ENCODE measurements at regions not wholly inside any gene's neighbourhood (a gene's known extent, or its start where the extent isn't known, plus 50 kb on each side); places are given as distances from the start of the nearest gene placed in this dataset.

DNA sequence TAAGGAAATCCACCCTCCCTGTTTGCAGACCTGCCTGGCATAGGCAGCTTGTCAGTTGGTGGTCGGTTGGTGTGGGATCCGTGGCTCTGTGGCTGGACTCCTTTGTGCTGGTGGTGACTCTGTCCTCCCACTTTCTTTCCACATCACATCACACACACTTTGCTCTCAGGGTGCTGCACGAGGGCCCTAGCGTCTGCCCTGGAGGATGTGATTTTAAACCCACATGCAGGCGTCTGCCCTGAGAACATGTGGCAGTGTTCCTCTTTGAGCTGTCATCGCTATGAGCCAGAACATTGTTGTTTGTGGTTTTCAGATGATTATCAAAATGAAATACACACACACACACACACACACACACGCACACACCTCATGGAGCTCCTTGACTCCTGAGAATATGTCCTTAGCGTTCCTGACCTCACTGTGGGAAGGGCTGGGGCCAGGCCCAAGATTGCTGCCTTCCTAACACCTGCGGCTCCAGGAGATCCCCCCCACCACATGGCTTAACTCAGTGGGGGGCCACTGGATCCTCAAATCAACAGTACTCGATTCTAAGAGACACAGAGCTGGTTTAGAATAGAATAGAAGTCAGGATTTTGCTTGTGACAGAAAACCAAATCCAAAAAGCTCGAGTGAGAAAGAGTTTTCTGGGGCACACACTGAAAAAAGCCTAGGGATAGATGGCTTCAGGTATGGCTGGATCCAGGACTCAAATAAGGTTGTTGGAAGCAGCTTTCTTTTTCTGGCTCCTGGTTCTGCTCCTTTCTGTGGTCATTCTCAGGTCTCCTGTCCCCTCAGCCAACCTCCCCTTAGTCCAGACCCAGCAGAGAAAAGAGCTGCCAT, 54.8 kb downstream of the RTP5 start:
- DNase-seq (ENCODE audit: low read depth): no peak

DNA sequence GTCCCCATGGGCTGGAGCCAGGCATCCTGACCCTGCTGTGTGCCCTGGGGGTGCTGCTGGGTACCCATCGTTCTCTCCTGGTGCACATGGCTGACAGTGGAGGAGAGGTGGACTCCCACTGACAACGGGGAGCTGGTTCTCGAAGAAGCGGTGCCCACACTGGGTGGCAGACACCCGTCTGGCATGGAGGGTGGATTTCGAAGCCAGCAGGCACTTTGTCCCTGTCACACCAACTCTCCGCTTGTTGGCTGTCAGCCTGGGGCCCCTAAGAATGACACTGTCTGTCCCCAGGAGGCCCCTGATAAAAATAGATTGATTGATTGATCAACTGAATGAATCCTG, 55.4 kb downstream of the RTP5 start:
- no peak for DNase-seq (ENCODE audit: low read depth)

DNA sequence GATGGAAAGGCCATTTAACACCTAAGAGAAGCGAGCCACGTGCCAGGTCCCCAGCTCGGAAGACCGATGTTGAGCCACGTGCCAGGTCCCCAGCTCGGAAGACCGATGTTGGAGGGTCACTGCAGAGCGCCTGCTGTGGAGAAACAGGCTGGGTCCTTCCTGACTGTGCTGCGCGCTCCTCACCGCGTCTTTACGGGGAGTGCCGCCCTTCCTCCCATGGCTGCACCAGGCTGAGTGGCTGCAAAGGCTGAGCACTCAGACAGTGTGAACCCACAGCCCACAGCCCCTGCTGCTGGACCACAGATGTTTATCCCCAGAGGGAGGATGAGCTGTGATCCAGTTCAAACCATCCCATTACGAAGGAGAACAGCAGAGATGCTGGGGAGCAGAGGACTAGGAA, 55.7 kb downstream of the RTP5 start:
- no peak for DNase-seq (ENCODE audit: low read depth)

DNA sequence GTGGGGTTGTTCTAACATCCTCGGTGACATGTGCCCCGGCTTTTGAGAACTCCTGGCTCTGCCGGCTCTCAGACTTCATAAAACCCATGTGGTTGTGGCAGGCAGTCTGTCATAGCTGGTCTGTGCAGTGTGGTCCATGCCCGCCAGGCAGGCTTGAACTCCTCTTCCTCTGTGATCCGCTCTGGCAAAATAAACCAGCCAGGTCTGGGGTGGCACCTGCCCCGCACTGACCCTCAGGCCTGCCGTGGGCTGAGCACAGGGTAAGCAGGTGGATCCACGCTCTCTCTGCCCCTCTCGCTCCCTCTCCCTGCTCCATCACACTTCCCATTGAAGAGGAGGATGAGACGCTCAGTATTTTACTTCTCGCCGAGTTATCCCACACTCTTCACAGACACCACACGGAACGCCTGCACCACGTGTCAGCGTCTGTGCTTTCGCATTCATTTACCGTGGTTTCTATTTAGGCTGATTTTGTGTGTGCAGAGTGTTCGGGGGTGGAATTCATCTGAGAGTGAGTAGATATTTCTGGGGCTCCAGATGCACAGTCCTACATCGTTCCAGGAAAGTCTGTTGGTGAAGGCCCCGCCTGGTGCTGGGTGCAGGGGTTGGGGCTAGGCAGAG, 56.4 kb downstream of the RTP5 start:
- no peak for DNase-seq (ENCODE audit: low read depth)

DNA sequence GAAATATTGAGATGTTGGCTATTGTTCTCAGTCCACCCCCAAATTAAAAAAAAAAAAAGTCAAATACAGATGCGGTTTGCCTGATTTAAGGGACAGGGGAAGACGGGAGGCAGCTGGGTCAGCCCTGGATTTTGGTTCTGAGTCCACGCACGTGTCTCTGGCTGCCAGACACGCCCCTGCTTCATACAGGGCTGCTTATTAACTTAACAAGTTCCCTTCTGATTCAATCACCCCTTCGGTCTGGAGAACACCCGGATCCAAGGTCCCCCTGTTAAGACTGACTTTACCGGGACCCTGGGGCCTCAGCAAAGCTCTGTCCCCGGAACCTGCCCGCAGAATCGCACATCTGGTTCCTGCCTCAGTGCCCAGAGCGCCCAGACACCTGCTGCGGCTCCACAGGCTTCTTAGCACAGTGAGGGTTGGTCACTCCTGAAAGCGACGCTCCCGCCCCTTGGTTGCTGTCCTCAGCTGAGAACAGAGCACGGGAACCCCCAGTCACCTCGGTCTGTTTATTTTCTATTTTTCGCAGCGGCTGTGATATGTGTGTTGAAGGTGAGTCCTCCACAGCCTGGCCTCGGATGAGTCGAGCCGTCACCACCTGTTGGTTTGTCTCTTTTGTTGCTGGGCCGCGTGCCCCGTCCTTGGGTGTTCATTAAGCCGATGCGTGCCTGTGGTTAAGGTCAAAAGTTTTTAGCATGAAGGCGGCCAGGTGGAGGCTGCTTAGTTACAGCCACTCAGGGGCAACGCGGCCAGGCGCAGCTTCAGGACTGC, 57.2 kb downstream of the RTP5 start:
- no peak for DNase-seq (ENCODE audit: low read depth)

DNA sequence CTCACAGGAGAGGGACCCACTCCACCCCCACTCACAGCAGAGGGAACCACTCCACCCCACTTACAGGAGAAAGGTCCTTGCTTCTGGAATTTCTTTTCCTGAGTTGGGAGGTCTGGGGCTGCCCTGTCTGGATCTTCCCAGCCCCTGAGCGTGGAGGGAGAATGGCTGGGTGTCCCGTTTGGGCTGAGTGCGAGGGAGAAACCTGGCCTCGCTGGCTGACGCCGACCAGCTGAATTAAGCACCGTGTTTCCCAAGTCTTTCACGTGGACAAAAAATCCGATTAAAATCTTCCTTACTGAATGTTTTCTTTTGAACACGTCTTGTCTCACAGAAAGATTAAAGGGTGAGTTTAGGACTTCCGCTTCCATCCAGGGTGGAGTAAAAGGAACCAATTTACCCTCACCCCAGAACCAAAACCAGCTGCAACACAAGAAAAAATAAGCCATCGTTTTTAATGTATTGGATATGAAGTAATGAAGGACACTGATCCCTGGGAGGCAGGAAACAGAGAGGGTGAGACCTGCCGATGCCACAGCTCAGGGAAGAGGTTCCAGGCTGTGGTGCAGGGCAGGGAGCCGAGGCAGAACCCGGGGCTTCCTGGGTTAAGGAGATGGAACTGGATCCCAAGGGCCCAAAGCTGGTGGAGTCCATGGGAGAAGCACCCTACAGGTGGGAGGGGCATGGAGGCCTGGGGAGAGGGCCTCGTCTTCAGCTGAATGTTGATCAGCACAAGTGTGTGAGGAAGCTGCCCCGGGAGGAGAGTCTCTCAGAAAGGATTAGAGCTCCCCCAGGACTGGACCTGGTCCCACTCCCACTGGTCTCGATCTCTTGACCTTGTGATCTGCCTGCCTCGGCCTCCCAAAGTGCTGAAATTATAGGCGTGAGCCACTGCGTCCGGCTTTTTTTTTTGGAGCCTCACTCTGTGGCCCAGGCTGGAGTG, 60.3 kb downstream of the RTP5 start:
- DNase-seq (ENCODE audit: low read depth): no peak

DNA sequence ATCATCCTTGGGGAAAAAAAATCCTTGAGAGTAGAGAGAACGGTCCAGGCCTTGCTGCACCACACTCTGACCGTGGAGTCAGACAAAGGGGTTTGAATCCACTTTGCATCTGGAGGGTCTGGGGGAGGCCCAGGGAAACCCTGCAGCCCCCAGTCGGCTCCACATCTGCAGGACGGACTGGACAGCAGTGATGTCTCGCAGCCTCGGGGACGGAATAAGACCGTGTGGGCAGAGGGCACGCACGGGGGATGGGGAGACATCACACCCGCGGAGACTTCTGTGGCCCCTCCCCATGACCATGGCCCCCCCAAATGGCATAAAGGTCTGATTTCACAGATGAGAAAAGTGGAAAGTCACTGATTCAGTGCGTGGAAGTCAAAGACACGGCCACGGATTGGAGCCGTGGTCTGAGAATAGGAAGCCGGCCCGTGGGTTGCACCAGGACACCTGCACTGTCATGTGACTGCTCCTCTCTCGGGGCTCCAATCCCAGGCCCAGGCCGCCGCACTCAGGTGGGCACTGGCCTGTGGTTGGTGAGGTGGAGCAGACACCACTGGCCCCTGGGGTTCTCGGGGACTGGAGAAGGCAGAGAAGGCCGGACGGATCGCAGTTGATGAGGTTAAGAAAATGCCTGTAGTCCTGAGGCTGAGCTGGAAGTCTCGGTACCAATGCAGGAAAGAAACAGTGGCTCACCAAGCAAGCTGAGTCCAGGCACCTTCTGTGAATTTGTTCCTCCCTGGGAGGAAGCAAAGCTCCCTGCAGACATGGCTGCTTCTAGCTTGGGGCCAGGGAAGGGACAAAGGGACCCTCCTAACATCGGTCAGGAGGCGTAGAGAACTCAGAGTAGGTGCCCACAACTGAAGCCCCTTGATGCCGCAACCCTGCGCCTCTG, 61.8 kb downstream of the RTP5 start:
- DNase-seq (ENCODE audit: low read depth): no peak

DNA sequence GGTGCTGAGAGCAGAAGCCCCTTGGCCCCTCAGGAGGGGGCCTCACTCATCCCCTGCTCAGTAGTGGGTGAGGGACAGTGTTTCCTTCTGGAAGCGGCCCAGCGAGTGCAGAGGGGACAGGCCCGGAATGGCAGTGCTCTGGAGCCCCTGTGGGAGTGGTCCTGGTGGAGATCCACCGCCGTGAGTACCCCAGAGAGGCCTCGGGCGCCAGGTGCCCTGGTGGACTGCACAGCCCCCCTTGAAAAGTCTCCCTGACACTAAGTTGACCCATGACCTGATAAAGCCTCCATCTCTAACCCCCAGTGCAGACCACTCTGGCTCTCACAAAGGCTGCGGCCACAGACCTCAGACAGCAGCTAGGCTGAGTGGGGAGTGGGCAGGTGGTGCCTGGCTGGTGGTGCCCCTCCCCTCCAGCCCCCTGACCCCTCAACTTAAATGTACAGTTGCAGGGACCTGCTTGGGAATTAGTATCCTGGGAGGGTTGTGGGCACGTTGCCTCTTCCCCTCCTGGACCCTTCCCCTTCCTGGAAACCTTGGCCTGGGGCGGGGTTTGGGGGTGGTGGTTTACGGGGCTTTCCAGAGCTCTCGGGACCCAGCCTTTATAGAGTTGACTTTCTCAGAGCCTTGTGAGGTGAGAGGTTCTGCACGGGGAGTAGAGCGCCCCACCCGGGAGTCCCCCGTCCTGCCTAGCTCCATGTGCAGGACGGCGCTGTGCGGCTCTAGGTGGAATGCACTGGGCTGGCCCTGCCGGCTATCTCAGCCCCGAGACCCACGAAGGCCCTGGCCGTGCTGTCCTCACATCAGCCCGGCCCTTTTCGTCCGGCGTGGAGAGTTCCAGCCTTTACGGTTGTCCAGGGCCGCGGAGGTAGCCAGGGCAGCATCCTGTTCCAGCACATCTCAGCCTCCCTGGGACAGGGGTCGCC, 62.7 kb downstream of the RTP5 start:
- DNase-seq (ENCODE audit: low read depth): no peak

DNA sequence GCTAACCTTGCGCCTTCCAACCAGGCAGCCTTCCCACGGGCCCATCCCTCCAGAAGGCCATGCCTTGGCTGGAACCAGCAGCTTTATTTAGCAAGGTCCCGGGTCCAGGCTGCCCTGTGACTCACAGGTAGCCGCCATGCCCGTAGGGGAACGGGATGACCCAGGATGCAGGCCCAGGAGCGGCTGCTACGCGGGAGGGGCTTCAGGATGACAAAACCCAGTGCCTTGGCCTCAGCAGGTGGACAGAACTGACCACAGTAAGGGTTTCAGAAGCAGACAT, 63.3 kb downstream of the RTP5 start:
- DNase-seq (ENCODE audit: low read depth): no peak

DNA sequence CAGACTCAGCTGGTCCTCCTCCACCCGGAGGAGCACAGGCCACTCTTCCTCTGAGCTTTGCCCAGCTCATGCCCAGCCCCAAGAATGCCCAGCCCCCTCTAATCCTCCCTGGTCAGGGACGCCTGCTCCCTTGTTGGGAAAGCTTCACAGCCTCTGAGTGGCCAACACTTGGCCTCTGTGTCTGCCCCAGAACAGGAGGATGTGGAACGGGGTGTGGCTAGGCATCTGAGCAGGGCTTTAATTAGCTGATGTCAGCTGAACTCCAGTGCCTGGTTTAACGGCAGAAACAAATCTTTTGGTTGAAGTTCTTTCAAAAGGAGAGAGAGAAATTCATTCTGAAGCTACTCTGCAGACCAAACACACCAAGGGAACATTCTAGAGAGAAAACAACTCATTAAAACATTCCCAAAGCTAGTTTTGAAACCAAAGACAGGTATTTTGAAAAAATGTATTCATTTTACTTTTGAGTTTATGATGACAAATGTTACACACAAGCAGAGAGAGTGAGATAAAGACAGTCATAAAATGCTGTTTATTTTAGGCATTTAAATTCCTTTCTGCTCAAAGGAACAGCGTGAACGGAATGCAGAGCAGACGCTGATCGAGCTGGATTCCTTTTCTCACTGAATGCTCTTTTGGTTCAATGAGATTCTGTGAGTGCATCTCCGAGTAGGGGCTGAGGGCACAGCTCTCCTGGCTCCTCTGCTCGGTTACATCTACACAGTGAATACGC, 63.8 kb downstream of the RTP5 start:
- no peak for DNase-seq (ENCODE audit: low read depth)

DNA sequence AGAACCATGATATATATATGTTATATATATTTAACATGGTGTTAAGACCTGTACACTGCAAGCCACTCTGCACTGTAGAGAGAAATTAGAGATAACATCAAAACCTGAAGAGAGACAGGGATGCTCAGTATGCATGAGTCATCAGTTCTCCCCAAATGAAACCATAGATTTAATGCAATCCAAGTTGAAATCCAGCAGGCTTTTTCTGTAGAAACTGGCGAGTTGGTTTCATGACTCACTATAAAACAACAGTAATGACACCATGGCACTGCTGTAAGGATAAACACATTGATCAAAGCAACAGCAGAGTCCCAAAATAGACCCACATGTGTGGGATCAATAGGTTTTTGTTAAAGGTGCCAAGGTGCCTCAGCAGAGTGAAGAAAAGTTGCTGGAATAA, 65.8 kb downstream of the RTP5 start:
- peak; percentile 56 for DNase-seq (ENCODE audit: low read depth)

DNA sequence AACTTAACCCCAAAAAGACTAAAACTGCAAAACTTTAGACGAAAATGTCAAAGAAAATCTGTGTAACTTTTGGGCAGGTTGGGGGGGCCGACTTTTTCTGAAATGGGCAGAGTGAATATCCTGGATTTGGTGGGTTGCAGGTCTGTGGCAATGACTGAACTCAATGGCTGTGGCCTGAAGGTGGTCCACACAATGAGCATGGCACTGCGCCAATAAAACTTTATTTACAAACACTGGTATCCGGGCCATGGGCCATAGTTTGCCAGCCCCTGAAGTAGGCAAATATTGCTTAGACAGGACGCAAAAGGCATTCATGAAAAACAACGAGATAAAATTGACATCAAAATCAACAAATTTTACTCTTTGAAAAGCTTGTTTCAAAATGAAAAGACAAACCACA, 66.2 kb downstream of the RTP5 start:
- no peak for DNase-seq (ENCODE audit: low read depth)

DNA sequence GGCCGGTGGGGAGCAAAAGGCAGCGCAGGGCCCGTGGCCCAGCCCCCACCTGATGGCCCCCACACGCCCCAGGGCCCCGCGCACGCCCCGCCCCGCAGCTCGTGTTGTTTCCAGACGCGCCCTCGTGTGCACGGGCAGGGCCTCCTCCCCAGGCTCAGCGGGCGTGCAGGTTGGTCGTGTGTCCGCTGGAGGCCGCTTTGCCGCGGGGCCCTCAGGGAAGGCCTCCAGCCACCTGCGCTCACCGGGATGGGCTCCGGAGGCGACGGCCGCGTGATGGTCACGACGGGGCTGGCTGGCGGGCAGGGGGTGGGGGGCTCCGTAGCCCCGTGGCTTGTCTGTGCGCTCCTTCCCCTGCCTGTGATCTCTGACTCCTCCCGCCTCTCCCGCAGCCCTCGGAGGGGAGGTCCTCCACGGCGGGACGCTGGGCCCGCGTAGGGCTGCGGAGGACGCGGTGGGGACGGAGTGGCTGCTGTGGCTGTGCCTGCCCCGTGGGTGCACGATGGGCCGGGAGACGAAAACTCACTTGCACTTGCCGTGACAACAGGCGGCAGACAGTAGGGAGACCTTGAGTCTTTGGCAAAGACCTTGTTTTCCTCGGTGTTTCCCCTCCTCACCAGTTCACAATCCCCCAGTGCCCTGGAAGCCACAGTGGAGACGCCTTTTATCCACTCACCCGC, 67.1 kb downstream of the RTP5 start:
- no peak for DNase-seq (ENCODE audit: low read depth)

DNA sequence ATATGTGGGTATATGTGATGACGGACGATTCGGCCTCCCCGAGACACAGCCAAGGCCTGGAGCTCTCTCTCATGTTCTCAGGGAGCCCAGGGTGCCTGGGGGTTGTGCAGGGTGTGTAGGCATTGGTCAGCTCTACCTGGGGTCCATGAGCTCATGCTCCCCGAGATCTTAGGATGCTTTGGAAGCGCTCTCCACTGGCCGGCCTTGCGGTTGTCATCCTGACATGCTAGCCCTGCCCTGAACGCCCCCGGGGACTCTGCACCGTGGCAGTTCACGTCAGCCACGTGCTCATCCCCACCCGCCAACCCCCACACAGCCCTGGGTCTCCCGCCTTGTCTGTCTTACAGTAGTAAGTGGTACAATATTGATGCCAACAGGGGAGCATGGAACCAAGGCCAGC, 67.8 kb downstream of the RTP5 start:
- no peak for DNase-seq (ENCODE audit: low read depth)

DNA sequence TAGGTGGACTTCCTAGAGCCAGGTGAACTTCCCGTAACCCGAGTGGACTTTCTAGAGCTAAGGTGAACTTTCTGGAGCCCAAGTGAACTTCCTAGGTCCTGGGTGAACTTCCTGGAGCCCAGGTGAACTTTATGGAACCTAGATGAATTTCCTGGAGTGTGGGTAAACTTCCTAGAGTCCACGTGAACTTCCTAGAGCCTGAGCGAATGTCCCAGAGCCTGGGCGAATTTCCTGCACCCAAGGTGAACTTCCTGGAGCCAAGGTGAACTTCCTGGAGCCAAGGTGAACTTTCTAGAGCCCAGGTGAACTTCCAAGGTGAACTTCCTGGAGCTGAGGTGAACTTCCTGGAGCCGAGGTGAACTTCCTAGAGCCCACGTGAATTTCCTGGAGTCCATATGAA, 70.0 kb downstream of the RTP5 start:
- no peak for DNase-seq (ENCODE audit: low read depth)

DNA sequence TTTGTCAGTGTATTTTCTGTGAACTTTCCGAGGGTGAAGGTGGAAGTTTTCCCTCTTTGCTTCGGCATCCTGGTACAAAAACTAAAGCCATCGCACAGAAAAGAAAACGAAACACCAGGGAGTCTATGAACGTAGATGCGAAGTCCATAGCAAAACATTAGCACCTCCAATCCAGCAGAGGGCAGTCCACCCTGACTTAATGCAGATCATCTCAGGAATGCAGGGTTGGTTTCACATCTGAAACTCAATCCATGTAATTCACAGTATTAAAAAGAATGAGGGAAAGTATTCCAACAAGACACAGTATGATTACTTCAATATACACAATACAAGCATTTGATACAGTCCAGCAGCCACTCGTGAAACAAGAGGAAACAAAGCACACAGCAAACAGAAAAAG, 70.8 kb downstream of the RTP5 start:
- no peak for DNase-seq (ENCODE audit: low read depth)

DNA sequence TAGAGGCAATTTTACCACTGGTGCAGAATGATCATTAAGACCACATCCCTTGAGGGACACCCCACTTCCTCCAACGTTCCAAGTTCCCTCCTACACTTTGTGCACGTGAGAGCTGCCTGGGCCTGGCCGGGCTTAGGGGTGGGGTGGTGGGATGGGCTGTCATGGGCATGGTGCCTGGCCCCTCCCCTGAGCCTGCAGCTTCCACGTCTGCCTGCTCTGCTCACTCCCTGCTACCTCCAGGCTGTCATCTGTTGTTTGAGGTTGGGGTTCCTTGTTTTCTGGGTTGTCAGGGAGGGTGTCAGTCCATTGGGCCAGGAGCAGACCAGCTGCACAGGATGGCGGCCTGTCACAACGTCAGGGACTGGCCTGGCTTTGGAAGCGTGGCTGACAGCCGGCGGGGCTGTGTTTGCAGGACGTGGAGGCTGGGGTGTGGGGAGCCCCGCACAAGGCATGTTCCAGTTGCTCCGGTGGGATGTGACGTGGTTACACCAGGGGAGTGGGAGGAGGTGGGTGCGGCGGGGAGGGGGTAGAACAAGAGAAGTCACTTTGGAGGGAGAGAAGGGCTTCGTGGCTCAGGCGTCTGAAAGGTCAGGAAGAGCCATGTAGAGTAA, 72.3 kb downstream of the RTP5 start:
- no peak for DNase-seq (ENCODE audit: low read depth)

DNA sequence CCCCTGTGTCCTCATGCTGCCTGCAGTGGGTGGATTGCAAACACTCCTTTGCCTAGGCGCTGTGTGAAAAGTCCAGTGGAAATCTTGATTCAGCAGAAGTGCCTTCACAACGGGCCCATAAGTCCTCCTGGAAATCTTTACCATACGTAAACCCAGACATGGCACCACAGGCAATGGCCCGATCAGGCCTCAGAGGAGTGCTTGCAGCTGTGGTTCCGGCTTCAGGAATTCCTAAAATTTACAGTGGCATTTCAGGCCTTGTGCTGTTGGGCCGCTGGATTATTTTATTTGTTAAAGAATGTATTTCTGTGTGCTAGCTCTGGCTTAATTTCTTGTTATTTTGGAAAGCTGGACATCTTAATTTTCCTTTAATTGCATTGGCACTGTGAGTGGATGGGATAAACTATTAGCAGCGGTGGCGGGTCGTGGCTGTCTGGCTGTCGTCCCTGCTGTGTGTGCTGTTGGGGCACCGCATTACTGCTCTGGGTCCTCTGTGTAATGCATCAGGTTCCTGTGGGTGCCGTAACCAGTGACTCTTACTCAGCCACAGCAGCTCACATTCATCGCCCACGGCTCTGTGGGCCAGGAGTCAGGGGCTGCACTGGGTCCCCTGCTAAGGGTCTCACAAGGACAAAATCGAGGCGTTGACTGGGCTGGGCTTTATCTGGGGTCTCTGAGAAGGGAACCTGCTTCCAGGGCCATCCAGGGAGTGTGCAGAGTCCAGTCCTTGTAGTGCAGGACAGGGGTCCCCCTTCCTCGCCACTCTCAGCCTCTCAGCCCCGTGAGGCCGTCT, 73.1 kb downstream of the RTP5 start:
- no peak for DNase-seq (ENCODE audit: low read depth)
